LNCAP (cell line): ENCODE measurements at regions not wholly inside any gene's neighbourhood (a gene's known extent, or its start where the extent isn't known, plus 50 kb on each side); places are given as distances from the start of the nearest gene placed in this dataset.

ENCODE experiments used
- CTCF ChIP-seq: fragments of 450-650 bp; IDR thresholded peaks from 2 replicates; pipeline ENCODE4 v1.5.1; 2017; ENCODE audit warnings: mild to moderate bottlenecking

- TF ChIP-seq CTCF, result no peak
Measured at GRCh38 chr4:25493466-25493865, 116.4 kb downstream of the ANAPC4 start.

GRCh38 chr4:25494166-25494565, 117.1 kb downstream of the ANAPC4 start:
- TF ChIP-seq CTCF, result no peak

DNA sequence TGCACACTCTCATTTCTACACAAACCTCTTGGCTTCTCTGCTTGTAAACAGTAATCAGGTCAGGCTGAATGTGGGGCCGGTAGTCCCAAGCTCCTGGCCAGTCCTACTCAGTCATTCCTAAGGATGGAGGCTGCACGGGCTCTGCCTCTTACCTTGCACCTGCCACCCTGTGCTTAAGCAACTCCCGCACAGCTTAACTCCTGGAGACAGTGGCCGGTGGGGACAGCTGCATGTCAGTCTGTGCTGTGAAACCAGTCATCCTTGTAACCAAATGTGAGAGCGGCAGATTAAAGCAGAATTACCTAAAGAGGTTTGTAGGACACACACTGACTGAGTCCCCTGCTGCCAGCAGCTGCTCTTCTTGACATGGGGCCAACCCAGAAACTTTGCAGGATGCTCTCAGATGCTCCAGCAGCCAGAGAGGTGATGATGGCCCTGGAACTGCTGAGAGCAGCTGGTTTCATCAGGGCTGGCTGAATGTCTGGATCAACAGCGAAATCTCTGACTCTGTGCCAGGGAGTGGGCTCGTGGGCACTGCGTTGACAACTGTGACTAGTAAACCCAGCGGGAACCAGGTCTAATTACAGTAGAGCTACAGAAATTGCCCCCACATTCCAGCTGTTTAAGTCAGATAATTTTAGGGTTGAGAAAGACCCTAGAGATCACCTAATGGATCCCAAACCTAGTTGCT, 123.7 kb downstream of the ANAPC4 start:
- no peak for TF ChIP-seq CTCF

GRCh38 chr4:25502115-25502514, 125.1 kb downstream of the ANAPC4 start:
- no peak for TF ChIP-seq CTCF

- TF ChIP-seq CTCF, result no peak
Measured at GRCh38 chr4:25503779-25504178, 126.7 kb downstream of the ANAPC4 start.

- TF ChIP-seq CTCF, result no peak
Measured at GRCh38 chr4:25504932-25505636, 128.0 kb downstream of the ANAPC4 start.

DNA sequence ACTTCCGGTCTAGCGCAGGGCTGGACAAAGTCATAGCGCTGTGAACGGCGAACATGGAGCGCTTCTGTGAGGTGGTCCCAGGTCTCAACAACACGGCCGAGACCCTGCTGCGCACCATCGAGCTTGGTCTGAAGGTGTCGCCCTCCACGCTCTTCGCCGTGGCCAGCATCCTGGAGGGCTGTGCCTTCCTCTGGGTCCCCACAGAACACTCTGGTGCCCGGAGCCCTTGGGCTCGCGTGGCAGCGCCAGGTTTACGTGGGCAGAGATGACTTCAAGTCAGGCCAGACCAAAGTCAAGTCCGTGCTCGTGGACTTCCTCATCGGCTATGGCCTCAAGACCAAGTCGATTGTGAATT, 128.6 kb downstream of the ANAPC4 start:
- no peak for TF ChIP-seq CTCF
